ENCODE measurements at regions not wholly inside any gene's neighbourhood (a gene's known extent, or its start where the extent isn't known, plus 50 kb on each side); places are given as distances from the start of the nearest gene placed in this dataset.

DNA sequence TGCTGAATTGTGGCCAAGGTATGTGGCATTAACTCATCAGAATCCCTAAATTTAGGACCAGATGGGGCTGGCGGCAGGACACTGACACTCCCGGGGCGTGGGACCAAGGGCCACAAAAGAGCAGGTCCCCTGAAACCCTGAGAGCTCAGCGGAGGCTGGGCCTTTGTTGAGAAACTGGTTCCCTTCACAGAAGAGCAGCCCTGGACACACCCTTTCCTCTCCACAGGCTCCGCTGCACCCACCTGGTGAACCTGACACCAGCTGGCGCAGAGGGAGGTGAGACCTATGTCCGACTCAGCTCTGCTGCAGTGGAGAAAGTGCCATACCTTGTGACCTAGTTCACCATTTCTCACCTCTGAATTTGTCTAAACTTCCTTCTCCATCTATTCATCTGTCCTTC, 119.5 kb downstream of the RTP5 start:
- Histone ChIP-seq H3K27me3 (ENCODE audit: control insufficient read depth in 1 of 2, insufficient read depth in 2 of 2, low read length in 2 of 2) (no peaks in the 10 kb centered on the region), H3K9me3 (ENCODE audit: control insufficient read depth in 1 of 2, insufficient read depth in 1 of 2, low read length in 2 of 2) (peaks cover 0 to 16% of the 10 kb centered on the region in 2 experiments), H3K4me3 (ENCODE audit: low read length) (no peak overlapping the region), H3K27ac (ENCODE audit: low read depth in 1 of 2, low read length in 2 of 2) (no peak overlapping the region), H3K36me3 (ENCODE audit: insufficient read depth, low read length) (no peaks in the 10 kb centered on the region), H3K4me1 (ENCODE audit: insufficient read depth, low read length) (peaks cover 18% of the 10 kb centered on the region)
- ATAC-seq (ENCODE audit: poor library complexity) = no peak
- Mint-ChIP-seq H3K36me3 (ENCODE audit: low read depth) (no peaks in the 10 kb centered on the region), H3K27me3 (no peaks in the 10 kb centered on the region), H3K27ac (no peak overlapping the region), H3K4me1 (ENCODE audit: low read depth) (peaks cover 18% of the 10 kb centered on the region), H3K9me3 (no peaks in the 10 kb centered on the region), H3K4me3 (no peak overlapping the region)
- POLR2A ChIA-PET = no interaction called here
- CTCF ChIA-PET = no interaction called here
- intact Hi-C loops (cut with DNase I, micrococcal nuclease) = no loop called here
- no peak for DNase-seq
- TF ChIP-seq, protein P1, sequence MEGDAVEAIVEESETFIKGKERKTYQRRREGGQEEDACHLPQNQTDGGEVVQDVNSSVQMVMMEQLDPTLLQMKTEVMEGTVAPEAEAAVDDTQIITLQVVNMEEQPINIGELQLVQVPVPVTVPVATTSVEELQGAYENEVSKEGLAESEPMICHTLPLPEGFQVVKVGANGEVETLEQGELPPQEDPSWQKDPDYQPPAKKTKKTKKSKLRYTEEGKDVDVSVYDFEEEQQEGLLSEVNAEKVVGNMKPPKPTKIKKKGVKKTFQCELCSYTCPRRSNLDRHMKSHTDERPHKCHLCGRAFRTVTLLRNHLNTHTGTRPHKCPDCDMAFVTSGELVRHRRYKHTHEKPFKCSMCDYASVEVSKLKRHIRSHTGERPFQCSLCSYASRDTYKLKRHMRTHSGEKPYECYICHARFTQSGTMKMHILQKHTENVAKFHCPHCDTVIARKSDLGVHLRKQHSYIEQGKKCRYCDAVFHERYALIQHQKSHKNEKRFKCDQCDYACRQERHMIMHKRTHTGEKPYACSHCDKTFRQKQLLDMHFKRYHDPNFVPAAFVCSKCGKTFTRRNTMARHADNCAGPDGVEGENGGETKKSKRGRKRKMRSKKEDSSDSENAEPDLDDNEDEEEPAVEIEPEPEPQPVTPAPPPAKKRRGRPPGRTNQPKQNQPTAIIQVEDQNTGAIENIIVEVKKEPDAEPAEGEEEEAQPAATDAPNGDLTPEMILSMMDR (IDR thresholded peaks at IDR 0.05) = no peak

DNA sequence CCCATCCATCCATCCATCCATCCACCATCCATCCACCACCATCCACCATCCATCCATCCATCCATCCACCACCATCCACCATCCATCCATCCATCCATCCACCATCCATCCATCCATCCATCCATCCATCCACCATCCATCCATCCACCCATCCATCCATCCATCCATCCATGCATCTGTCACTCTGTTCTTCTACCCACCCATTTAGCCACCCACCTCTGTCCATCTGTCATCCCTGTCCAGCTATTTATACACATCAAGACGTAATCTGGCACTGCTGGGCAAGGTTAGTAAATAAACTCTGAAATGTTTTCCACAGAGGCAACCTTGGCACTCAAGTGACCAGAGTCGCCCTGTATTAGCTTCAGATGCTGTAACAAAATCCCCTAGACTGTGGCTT, 120.9 kb downstream of the RTP5 start:
- H3K9me3 ChIP-seq (ENCODE audit: control insufficient read depth in 1 of 2, insufficient read depth in 1 of 2, low read length in 2 of 2) = peaks cover 0 to 11% of the 10 kb centered on the region in 2 experiments
- H3K27ac Mint-ChIP-seq = no peak overlapping the region
- ChIA-PET CTCF (no interaction called here), POLR2A (no interaction called here)
- TF ChIP-seq, protein P1 (IDR thresholded peaks at IDR 0.05) = no peak
- H3K4me3 ChIP-seq (ENCODE audit: low read length) = no peak overlapping the region
- no peaks in the 10 kb centered on the region for H3K27me3 Mint-ChIP-seq
- H3K4me3 Mint-ChIP-seq = no peak overlapping the region
- no peaks in the 10 kb centered on the region for H3K27me3 ChIP-seq (ENCODE audit: control insufficient read depth in 1 of 2, insufficient read depth in 2 of 2, low read length in 2 of 2)
- peaks cover 8% of the 10 kb centered on the region for H3K4me1 Mint-ChIP-seq (ENCODE audit: low read depth)
- intact Hi-C loops (cut with DNase I, micrococcal nuclease) = no loop called here
- H3K4me1 ChIP-seq (ENCODE audit: insufficient read depth, low read length) = peaks cover 8% of the 10 kb centered on the region
- DNase-seq (no peak), ATAC-seq (ENCODE audit: poor library complexity) (no peak)
- H3K36me3 ChIP-seq (ENCODE audit: insufficient read depth, low read length) = no peaks in the 10 kb centered on the region
- peaks cover 3% of the 10 kb centered on the region for H3K36me3 Mint-ChIP-seq (ENCODE audit: low read depth)
- H3K27ac ChIP-seq (ENCODE audit: low read depth in 1 of 2, low read length in 2 of 2) = no peak overlapping the region
- H3K9me3 Mint-ChIP-seq = no peaks in the 10 kb centered on the region

DNA sequence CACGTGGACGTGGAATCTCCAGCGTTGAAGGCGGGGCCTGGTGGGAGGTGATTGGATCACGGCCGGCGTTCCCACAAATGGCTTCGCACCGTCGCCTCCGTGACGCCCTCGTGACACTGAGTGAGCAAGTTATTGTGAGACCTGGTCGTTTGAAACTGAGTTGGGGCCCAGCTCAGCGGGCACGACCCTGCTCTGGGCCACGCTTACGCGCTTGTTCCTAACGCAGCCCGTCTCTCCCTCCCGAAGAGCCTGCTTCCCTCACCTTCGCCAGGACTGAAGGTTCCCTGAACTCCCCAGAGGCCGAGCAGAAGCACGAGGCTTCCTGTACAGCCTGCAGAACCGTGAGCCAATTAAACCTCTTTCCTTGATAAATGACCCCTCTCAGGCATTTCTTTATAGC, 121.8 kb downstream of the RTP5 start:
- Histone ChIP-seq H3K27me3 (ENCODE audit: control insufficient read depth in 1 of 2, insufficient read depth in 2 of 2, low read length in 2 of 2) (no peaks in the 10 kb centered on the region), H3K36me3 (ENCODE audit: insufficient read depth, low read length) (no peaks in the 10 kb centered on the region), H3K4me3 (ENCODE audit: low read length) (no peak overlapping the region), H3K4me1 (ENCODE audit: insufficient read depth, low read length) (no peaks in the 10 kb centered on the region), H3K9me3 (ENCODE audit: control insufficient read depth in 1 of 2, insufficient read depth in 1 of 2, low read length in 2 of 2) (peaks cover 0 to 4% of the 10 kb centered on the region in 2 experiments), H3K27ac (ENCODE audit: low read depth in 1 of 2, low read length in 2 of 2) (no peak overlapping the region)
- Mint-ChIP-seq H3K27me3 (no peaks in the 10 kb centered on the region), H3K27ac (no peak overlapping the region), H3K4me1 (ENCODE audit: low read depth) (no peaks in the 10 kb centered on the region), H3K4me3 (no peak overlapping the region), H3K9me3 (no peaks in the 10 kb centered on the region), H3K36me3 (ENCODE audit: low read depth) (peaks cover 3% of the 10 kb centered on the region)
- no peak for ATAC-seq (ENCODE audit: poor library complexity)
- no peak for DNase-seq
- POLR2A ChIA-PET = no interaction called here
- intact Hi-C loops (cut with DNase I, micrococcal nuclease) = no loop called here
- CTCF ChIA-PET = no interaction called here
- TF ChIP-seq, protein P1 (IDR thresholded peaks at IDR 0.05) = no peak

Data from CD4-positive, alpha-beta T cell (primary cell).